ENCODE measurements at regions not wholly inside any gene's neighbourhood (a gene's known extent, or its start where the extent isn't known, plus 50 kb on each side); places are given as distances from the start of the nearest gene placed in this dataset.

GRCh38 chrX:129093706-129094105, 429.6 kb downstream of the SMARCA1 start:
- BruUV-seq (replicated peaks), result no TSS peak
- no peaks in the 10 kb centered on the region for H3K9me3 ChIP-seq (ENCODE audit: low read length)
- H3K9ac ChIP-seq (ENCODE audit: low read length), result no peak overlapping the region
- DNase-seq, result no peak
- ChIA-PET CTCF (no interaction called here), POLR2A (ENCODE audit: unreplicated experiment) (no interaction called here)
- H3K79me2 ChIP-seq (ENCODE audit: low read length), result no peaks in the 10 kb centered on the region
- H3K36me3 ChIP-seq (ENCODE audit: low read depth, low read length), result no peaks in the 10 kb centered on the region
- H2AFZ ChIP-seq (ENCODE audit: low read length), result no peak overlapping the region
- H3K27me3 ChIP-seq (ENCODE audit: low read length), result no peaks in the 10 kb centered on the region
- H4K20me1 ChIP-seq (ENCODE audit: low read length), result no peaks in the 10 kb centered on the region
- intact Hi-C loops (cut with micrococcal nuclease), result no loop called here
- no peaks in the 10 kb centered on the region for H3F3A ChIP-seq (ENCODE audit: low read length, unreplicated experiment)
- no peak overlapping the region for H3K27ac ChIP-seq (ENCODE audit: low read length)
- no peak overlapping the region for H3K4me2 ChIP-seq (ENCODE audit: low read length)
- ATAC-seq, result no peak
- no peak for TF ChIP-seq EZH2phosphoT487 (IDR thresholded peaks at IDR 0.05; ENCODE audit: borderline replicate concordance, low read length)
- TF ChIP-seq, protein P1, sequence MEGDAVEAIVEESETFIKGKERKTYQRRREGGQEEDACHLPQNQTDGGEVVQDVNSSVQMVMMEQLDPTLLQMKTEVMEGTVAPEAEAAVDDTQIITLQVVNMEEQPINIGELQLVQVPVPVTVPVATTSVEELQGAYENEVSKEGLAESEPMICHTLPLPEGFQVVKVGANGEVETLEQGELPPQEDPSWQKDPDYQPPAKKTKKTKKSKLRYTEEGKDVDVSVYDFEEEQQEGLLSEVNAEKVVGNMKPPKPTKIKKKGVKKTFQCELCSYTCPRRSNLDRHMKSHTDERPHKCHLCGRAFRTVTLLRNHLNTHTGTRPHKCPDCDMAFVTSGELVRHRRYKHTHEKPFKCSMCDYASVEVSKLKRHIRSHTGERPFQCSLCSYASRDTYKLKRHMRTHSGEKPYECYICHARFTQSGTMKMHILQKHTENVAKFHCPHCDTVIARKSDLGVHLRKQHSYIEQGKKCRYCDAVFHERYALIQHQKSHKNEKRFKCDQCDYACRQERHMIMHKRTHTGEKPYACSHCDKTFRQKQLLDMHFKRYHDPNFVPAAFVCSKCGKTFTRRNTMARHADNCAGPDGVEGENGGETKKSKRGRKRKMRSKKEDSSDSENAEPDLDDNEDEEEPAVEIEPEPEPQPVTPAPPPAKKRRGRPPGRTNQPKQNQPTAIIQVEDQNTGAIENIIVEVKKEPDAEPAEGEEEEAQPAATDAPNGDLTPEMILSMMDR (conservative IDR thresholded peaks at IDR 0.05; ENCODE audit: low read depth, low read length), result no peak
- TF ChIP-seq EZH2 (IDR thresholded peaks at IDR 0.05; ENCODE audit: low read length, unreplicated experiment), result no peak
- H3K4me1 ChIP-seq (ENCODE audit: insufficient read depth, low read length), result no peaks in the 10 kb centered on the region
- no peak overlapping the region for H3K4me3 ChIP-seq (ENCODE audit: low read length)
- H3K9me2 ChIP-seq (replicated peaks; ENCODE audit: low read length), result no peaks in the 10 kb centered on the region

DNA sequence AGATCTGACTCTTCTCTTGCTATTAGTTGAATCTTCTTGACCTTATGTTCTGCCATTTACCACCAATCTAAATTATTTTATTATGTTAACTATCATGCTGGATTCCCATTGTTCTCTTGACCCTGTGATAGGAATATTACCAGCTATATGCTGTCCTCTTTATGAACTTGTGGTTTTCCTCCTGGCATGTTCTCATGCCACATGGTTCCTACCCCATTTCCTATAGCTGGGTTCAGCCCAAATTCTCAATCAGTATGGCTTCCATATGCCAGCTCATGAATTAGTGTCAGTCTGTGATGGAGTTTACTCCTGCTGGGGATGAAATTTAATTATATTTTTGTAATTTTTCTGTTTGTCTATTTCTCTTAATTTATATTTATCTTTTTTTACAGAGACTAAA, 430.5 kb downstream of the SMARCA1 start:
- H3K27ac ChIP-seq (ENCODE audit: low read length), result no peak overlapping the region
- intact Hi-C loops (cut with micrococcal nuclease), result no loop called here
- no peaks in the 10 kb centered on the region for H3K27me3 ChIP-seq (ENCODE audit: low read length)
- H2AFZ ChIP-seq (ENCODE audit: low read length), result no peak overlapping the region
- no peak overlapping the region for H3K9ac ChIP-seq (ENCODE audit: low read length)
- H3K4me1 ChIP-seq (ENCODE audit: insufficient read depth, low read length), result no peaks in the 10 kb centered on the region
- no peaks in the 10 kb centered on the region for H3K79me2 ChIP-seq (ENCODE audit: low read length)
- H4K20me1 ChIP-seq (ENCODE audit: low read length), result no peaks in the 10 kb centered on the region
- no peak for DNase-seq
- no TSS peak for BruUV-seq (replicated peaks)
- TF ChIP-seq EZH2phosphoT487 (IDR thresholded peaks at IDR 0.05; ENCODE audit: borderline replicate concordance, low read length) (no peak), EZH2 (IDR thresholded peaks at IDR 0.05; ENCODE audit: low read length, unreplicated experiment) (no peak)
- TF ChIP-seq, protein P1 (conservative IDR thresholded peaks at IDR 0.05; ENCODE audit: low read depth, low read length), result no peak
- ATAC-seq, result no peak
- H3K4me2 ChIP-seq (ENCODE audit: low read length), result no peak overlapping the region
- no peak overlapping the region for H3K4me3 ChIP-seq (ENCODE audit: low read length)
- no peaks in the 10 kb centered on the region for H3F3A ChIP-seq (ENCODE audit: low read length, unreplicated experiment)
- ChIA-PET CTCF (no interaction called here), POLR2A (ENCODE audit: unreplicated experiment) (no interaction called here)
- no peaks in the 10 kb centered on the region for H3K9me2 ChIP-seq (replicated peaks; ENCODE audit: low read length)
- H3K36me3 ChIP-seq (ENCODE audit: low read depth, low read length), result no peaks in the 10 kb centered on the region
- no peaks in the 10 kb centered on the region for H3K9me3 ChIP-seq (ENCODE audit: low read length)

DNA sequence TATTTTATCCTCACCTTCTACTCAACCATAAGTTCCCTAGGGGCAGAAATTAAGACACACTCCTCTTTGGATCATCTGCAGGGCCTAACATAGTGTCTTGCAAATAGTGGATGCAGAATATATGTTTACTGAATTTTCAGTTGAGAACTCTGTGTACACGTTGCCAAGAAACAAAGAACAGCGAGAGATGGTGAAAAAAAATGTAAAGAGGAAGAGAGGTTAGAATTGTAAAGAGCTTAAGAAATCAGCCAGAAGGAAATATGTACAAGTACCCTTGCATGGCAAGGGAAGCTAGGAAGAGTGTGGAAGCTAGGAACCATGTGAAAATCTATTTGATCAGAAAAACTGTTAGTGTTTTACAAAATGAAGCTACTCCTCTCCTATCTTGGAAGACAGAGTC, 431.0 kb downstream of the SMARCA1 start:
- CTCF ChIA-PET, result no interaction called here

More for the DNA sequence above, 431.0 kb downstream of the SMARCA1 start:
- TF ChIP-seq EZH2 (IDR thresholded peaks at IDR 0.05; ENCODE audit: low read length, unreplicated experiment), result no peak
- no peak for TF ChIP-seq EZH2phosphoT487 (IDR thresholded peaks at IDR 0.05; ENCODE audit: borderline replicate concordance, low read length)
- ATAC-seq, result no peak
- intact Hi-C loops (cut with micrococcal nuclease), result no loop called here
- H3K9ac ChIP-seq (ENCODE audit: low read length), result no peak overlapping the region
- H4K20me1 ChIP-seq (ENCODE audit: low read length), result no peaks in the 10 kb centered on the region
- H3K4me3 ChIP-seq (ENCODE audit: low read length), result no peak overlapping the region
- no peaks in the 10 kb centered on the region for H3K4me1 ChIP-seq (ENCODE audit: insufficient read depth, low read length)
- no peak overlapping the region for H3K4me2 ChIP-seq (ENCODE audit: low read length)
- H3F3A ChIP-seq (ENCODE audit: low read length, unreplicated experiment), result no peaks in the 10 kb centered on the region
- no peak for DNase-seq
- H3K9me2 ChIP-seq (replicated peaks; ENCODE audit: low read length), result no peaks in the 10 kb centered on the region
- no peaks in the 10 kb centered on the region for H3K36me3 ChIP-seq (ENCODE audit: low read depth, low read length)
- POLR2A ChIA-PET (ENCODE audit: unreplicated experiment), result no interaction called here
- BruUV-seq (replicated peaks), result no TSS peak
- no peak overlapping the region for H2AFZ ChIP-seq (ENCODE audit: low read length)
- H3K27me3 ChIP-seq (ENCODE audit: low read length), result no peaks in the 10 kb centered on the region
- H3K9me3 ChIP-seq (ENCODE audit: low read length), result no peaks in the 10 kb centered on the region
- H3K27ac ChIP-seq (ENCODE audit: low read length), result no peak overlapping the region
- H3K79me2 ChIP-seq (ENCODE audit: low read length), result no peaks in the 10 kb centered on the region
